NB4 (cell line): ENCODE measurements at regions not wholly inside any gene's neighbourhood (a gene's known extent, or its start where the extent isn't known, plus 50 kb on each side); places are given as distances from the start of the nearest gene placed in this dataset.

ENCODE experiments used
- MYC ChIP-seq: IDR thresholded peaks from 2 replicates; pipeline ENCODE4 v1.6.1; 2011; ENCODE audit warnings: low read depth, low read length
- POLR2A ChIP-seq: IDR thresholded peaks from 2 replicates; pipeline ENCODE4 v1.6.1; 2011; ENCODE audit warnings: mild to moderate bottlenecking; ENCODE audit not compliant: insufficient read length; ENCODE audit errors: extremely low read depth
- TF ChIP-seq, protein P1 (sequence below): IDR thresholded peaks from one replicate; pipeline ENCODE4 v1.5.1; 2012; ENCODE audit warnings: low read depth, low read length

DNA sequence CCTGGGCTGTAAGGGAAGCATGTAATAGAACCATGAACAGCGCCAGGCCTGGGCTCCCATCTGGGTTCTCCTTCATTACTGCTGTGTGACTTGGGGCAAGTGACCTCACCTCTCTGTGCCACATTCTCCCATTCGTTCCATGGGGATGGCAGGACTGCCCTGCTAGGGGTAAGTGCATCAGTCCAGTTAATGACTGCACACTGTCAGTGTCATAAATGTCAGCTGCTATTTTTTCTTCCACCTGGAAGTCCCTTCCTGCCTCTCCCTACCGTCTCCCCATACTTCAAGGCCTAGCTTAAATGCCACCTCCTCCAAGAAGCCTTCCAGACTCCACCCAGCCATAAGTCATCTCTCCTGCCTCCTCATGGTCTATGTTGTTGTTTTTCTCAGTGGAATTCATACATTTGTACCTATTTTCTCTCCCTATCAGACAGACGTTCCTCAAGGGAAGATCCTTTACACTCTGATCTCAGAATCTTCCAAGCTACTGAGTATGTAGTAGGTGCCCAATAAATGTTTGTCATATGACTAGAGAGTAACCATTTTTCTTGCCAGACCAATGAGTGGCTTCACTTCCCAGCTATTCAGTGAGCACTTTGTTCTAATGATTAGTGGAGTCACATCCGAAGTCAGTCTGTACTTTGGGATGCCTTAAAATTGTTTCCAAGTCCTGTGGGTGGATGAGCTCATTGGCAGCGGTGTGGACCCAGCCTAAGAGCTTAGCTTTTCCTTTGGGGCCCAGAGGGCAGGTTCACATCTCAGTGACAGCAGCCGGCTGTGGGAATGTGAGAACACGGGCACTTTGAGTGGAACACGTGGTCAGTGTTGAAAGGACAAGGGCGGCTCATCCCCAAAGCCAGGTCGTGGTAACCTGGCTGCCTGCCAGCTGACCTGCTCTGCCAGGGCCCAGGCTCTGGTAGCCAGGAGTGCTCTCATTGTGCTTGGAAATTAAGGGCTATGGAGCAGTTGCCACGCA lies 147.5 kb upstream of the GSE1 start:
- TF ChIP-seq, protein P1, sequence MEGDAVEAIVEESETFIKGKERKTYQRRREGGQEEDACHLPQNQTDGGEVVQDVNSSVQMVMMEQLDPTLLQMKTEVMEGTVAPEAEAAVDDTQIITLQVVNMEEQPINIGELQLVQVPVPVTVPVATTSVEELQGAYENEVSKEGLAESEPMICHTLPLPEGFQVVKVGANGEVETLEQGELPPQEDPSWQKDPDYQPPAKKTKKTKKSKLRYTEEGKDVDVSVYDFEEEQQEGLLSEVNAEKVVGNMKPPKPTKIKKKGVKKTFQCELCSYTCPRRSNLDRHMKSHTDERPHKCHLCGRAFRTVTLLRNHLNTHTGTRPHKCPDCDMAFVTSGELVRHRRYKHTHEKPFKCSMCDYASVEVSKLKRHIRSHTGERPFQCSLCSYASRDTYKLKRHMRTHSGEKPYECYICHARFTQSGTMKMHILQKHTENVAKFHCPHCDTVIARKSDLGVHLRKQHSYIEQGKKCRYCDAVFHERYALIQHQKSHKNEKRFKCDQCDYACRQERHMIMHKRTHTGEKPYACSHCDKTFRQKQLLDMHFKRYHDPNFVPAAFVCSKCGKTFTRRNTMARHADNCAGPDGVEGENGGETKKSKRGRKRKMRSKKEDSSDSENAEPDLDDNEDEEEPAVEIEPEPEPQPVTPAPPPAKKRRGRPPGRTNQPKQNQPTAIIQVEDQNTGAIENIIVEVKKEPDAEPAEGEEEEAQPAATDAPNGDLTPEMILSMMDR: no peak
- no peak for TF ChIP-seq POLR2A
- TF ChIP-seq MYC: no peak
